Medulla oblongata (tissue), 1 donor: ENCODE measurements at regions not wholly inside any gene's neighbourhood (a gene's known extent, or its start where the extent isn't known, plus 50 kb on each side); places are given as distances from the start of the nearest gene placed in this dataset.
"Not testable (repeated sequence)": the region's sequence is repeated elsewhere in the genome, so short reads cannot be mapped to it uniquely, and the experiment has no call there.

Source experiments
- DNase-seq: peaks from one replicate; pipeline ENCODE4 v3.0.0-alpha.2; 2015; ENCODE audit errors: extremely low spot score

DNA sequence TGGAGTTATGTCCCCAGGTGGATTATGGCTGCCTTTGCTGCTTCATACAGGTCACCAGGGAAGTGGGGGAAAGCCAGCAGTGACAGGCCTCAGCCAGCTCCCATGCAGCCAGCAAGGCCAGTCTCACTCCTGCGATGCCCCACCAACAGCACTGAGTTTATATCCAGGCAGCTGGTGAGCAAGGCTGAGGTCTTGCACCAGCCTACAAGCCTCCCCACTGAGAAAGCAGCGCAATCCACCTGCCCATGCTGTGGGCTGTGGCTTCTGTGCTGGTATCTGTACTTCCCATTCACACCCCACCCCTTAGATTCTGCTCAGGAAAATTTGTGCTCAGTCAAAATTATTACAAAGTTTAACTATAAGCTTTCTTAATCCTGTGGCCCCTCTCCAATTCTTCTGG lies 153.5 kb downstream of the HHIP start:
- no peak for DNase-seq

- no peak for DNase-seq
Observed at GRCh38 chr4:144801731-144802130, 155.8 kb downstream of the HHIP start.

DNA sequence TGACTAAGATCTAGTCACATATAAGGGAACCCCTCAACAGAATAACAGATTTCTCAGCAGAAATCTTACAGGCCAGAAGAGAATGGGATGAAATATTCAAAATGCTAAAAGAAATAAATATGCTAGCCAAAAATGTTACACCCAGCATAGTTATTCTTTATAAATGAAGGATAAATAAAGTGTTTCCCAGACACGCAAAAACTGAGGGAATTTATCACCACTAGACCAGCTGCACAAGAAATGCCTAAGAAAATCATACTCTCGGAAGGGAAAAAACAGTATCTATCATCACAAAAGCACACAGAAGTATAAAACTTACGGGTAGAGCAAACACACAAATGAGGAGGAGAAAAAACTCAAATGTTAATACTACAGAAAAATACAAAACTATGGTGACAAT lies 162.1 kb downstream of the HHIP start:
- DNase-seq = no peak

DNA sequence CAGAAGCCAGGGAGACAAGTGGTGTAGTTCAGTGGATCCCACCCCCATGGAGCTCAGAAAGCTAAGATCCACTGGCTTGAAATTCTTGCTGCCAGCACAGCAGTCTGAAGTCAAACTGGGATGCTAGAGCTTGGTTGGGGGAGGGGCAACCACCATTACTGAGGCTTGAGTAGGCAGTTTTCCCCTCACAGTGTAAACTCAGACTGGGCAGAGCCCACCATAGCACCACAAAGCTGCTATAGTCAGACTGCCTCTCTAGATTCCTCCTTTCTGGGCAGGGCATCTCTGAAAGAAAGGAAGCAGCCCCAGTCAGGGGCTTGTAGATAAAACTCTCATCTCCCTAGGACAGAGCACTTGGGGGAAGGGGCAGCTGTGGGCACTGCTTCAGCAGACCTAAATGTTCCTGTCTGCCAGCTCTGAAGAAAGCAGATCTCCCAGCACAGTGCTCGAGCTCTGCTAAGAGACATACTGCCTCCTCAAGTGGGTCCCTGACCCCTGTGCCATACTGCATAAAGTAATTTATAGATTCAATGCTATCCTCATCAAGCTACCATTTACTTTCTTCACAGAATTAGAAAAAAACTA lies 163.2 kb downstream of the HHIP start:
- DNase-seq = no peak

DNA sequence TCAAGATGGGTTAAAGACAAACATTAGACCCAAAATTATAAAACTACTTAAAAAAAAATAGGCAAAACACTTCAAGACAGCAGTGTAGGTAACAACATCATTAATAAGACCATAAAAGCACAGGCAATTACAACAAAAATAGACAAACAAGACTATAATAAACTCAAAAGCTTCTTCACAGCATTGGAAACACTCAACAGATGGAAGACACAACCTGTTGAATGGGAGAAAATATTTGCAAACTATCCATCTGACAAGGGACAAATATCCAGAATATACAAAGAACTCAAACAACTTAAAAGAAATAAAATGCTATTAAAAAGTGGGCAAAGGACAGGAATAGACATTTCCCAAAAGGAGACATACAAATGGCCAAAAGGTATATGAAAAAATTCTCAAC lies 170.7 kb downstream of the HHIP start:
- no peak for DNase-seq

DNA sequence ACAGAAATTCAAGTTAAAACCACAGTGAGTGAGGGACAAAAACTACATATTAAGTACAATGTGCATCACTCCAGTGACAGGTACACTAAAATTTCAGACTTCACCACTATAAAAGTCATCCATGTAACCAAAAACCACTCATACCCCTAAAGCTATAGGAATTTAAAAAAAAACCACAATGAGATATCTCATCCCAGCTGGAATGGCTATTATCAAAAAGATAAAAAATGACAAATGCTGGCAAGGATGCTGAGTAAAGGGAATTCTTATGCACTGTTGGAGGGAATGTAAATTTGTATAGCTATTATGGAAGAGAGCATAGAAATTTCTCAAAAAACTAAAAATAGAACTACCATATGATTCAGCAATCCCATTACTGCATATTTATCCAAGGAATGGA lies 171.1 kb downstream of the HHIP start:
- DNase-seq = no peak

DNA sequence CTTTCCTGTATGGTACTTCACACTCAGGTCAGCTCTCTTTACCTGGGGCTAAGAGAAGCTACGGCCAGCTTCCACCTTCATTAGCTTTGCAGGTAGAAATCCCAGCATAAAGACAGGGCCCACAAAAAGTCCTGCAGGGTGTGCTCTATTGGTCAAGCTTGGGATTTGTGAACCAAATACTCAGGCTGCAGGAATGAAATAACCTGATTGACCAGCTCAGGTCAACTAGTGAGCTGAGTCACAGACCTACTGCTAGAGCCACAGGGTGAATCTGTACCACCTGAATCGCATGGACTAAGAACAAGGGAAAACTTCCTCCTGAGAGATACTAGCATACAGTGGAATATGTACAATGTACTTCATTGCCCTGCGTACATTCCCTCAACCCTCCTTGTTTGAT lies 172.2 kb downstream of the HHIP start:
- no peak for DNase-seq

- DNase-seq = no peak
Observed at GRCh38 chr4:144819591-144819990, 173.6 kb downstream of the HHIP start.

GRCh38 chr4:144820011-144820727 lies 174.2 kb downstream of the HHIP start:
- DNase-seq = no peak

GRCh38 chr4:144820728-144821085 lies 174.8 kb downstream of the HHIP start:
- no peak for DNase-seq

- DNase-seq = no peak
Observed at GRCh38 chr4:144831971-144832370, 186.0 kb downstream of the HHIP start.

- DNase-seq = no peak
Observed at GRCh38 chr4:144845411-144845810, 199.5 kb downstream of the HHIP start.

DNA sequence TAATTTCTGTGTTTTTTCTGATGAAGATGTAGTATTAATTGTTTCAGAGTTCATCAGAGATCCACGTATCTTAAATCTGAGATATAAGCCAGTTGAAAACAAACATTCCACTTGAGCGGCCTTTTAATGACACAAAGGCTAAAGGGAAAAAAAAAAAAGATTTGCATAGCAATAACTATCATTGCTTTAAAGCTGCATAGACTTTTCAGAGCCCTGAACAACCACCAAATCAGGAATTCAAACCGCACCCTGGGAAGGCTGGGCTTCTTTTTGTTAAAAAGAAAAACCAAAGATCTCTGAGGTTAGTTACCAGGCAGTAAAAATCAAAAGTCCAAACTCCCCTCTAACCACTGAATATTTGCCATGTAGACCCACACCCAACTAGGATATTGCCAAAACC lies 206.0 kb downstream of the HHIP start:
- DNase-seq = no peak

GRCh38 chr4:144861471-144861870 lies 215.5 kb downstream of the HHIP start:
- DNase-seq = no peak

GRCh38 chr4:144862210-144862609 lies 216.3 kb downstream of the HHIP start:
- no peak for DNase-seq

DNA sequence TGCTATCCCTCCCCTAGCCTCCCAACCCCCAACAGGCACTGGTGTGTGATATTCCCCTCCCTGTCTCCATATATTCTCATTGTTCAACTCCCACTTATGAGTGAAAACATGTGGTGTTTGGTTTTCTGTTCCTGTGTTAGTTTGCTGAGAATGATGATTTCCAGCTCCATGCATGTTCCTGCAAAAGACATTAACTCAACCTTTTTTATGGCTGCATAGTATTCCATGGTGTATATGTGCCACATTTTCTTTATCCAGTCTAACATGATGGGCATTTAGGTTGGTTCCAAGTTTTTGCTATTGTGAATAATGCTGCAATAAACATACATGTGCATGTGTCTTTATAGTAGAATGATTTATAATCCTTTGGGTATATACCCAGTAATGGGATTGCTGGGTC lies 218.9 kb downstream of the HHIP start:
- not testable (repeated sequence) for DNase-seq

DNA sequence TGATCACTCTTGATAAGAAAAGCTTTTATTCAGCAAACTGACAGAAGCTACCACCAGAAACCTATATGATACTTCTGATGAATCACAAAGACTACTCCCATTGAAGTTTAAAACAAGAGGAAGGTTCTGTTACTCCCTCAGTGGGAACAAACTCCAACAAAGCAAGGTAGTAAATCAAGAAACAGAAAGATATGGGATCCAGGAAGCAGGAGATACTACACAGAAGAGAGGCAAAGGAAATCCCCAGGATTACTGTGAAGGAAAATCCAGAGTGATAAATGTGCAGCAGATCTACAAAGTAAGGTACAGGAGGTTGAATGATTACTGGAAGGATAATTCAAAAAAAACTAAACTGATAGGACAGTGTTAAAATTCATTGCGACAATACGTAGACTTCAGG lies 222.4 kb downstream of the HHIP start:
- no peak for DNase-seq

GRCh38 chr4:144872508-144873225 lies 225.3 kb downstream of the ANAPC10 start:
- no peak for DNase-seq

GRCh38 chr4:144873226-144873990 lies 224.6 kb downstream of the ANAPC10 start:
- no peak for DNase-seq

GRCh38 chr4:144894573-144894972 lies 203.4 kb downstream of the ANAPC10 start:
- DNase-seq = peak; percentile 25

- no peak for DNase-seq
Observed at GRCh38 chr4:144899393-144899792, 198.6 kb downstream of the ANAPC10 start.

DNA sequence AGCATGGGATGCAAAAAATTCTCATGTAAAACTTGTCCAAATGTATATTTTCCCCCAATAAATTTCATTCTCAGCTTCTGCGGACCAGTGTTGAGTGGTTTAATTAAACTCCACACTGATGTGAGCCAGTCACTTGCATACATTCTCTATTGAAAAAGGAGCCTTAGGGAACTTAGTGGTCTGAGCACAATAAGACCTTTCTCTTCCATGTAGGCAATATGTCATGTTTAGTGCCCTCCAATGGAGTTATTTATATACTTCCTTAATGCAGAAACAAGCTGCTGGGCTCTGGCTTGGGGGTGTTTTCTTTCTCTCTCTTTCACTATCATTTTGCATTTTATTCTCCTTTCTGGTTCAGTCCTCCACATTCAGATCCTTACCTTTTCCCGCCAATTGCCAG lies 196.9 kb downstream of the ANAPC10 start:
- DNase-seq = no peak

DNA sequence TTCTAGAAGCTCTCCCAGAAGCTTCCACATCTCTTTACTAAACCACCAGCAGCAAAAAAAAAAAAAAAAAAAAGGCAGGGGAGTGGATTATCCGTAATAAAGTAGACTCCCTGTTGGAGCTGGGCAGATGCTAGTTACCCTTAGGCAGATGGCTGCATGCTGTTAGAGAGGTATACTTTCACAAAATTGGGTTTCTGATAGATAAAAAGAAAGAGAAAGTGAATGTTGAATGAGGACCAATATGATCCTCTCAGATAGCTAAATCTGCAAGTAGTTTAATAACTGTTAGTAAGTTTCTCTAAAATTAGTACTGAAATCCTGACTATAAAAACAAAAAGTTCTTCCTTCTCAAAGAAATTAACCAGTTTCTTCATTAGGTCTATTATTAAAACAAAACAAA lies 195.4 kb downstream of the ANAPC10 start:
- DNase-seq = no peak
